SK-N-SH (cell line): ENCODE measurements at regions not wholly inside any gene's neighbourhood (a gene's known extent, or its start where the extent isn't known, plus 50 kb on each side); places are given as distances from the start of the nearest gene placed in this dataset.

ENCODE experiments used
- CHD2 ChIP-seq: fragments of 150-350 bp; IDR thresholded peaks from 2 replicates; pipeline ENCODE4 v1.6.1; 2018; ENCODE audit warnings: low read length; ENCODE audit not compliant: partially characterized antibody
- CTCF ChIP-seq: fragments of 200-600 bp; sonication (generic); IDR thresholded peaks from 2 replicates; pipeline ENCODE4 v1.6.1; 2017; ENCODE audit warnings: antibody characterized with exemption, mild to moderate bottlenecking, moderate library complexity
- GATA2 ChIP-seq: sonication (generic); formaldehyde crosslinking; IDR thresholded peaks from 2 replicates; pipeline ENCODE4 v1.5.0; 2020; ENCODE audit warnings: mild to moderate bottlenecking, missing genetic modification reagents
- MXI1 ChIP-seq: IDR thresholded peaks from 2 replicates; pipeline ENCODE4 v1.6.1; 2012; ENCODE audit warnings: mild to moderate bottlenecking, low read depth, low read length, improper control_type of control experiment
- POLR2AphosphoS5 ChIP-seq: IDR thresholded peaks from 2 replicates; pipeline ENCODE4 v1.6.1; 2012; ENCODE audit warnings: low read depth, low read length
- RXRA ChIP-seq: IDR thresholded peaks from 2 replicates; pipeline ENCODE4 v1.4.0; 2012; ENCODE audit warnings: low read depth, mild to moderate bottlenecking, borderline replicate concordance
- YY1 ChIP-seq: IDR thresholded peaks from 2 replicates; pipeline ENCODE4 v1.4.0; 2012; ENCODE audit warnings: low read depth, mild to moderate bottlenecking

- TF ChIP-seq YY1 (no peak), POLR2AphosphoS5 (no peak), CHD2 (no peak), GATA2 (CRISPR knock-in tag) (no peak), RXRA (no peak), MXI1 (no peak), CTCF (no peak)
These were observed 1584.2 kb upstream of the SLC10A2 start for GRCh38 chr13:104650431-104650830.
